ENCODE measurements at regions not wholly inside any gene's neighbourhood (a gene's known extent, or its start where the extent isn't known, plus 50 kb on each side); places are given as distances from the start of the nearest gene placed in this dataset.

DNA sequence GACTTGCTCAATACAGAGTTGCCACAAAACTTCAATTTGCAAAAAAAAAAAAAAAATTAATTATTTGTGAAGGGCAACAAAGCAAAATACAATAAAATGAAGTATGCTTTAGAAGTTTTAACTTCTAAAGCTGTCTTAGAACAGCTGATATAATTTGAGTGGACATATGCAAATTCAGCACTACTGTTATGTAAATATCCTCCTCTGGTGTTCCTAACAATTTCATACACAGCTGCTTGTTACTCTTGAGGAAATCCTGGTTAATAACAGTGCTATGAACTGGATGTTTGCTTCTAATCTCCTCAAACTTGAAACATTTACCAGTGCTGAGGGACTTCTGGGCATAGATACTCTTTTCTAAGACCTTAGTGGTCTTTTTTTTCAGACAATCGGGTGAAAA lies 69.6 kb upstream of the COL24A1 start:
- ATAC-seq (ENCODE audit: low read depth): no peak
- intact Hi-C loops (cut with micrococcal nuclease): no loop called here
- Mint-ChIP-seq H3K4me1 (no peaks in the 10 kb centered on the region), H3K27me3 (peaks cover 5% of the 10 kb centered on the region), H3K4me3 (no peak overlapping the region), H3K9me3 (no peaks in the 10 kb centered on the region), H3K27ac (no peak overlapping the region), H3K36me3 (ENCODE audit: low read depth) (no peaks in the 10 kb centered on the region)
- DNase-seq: no peak
- TF ChIP-seq, protein P1, sequence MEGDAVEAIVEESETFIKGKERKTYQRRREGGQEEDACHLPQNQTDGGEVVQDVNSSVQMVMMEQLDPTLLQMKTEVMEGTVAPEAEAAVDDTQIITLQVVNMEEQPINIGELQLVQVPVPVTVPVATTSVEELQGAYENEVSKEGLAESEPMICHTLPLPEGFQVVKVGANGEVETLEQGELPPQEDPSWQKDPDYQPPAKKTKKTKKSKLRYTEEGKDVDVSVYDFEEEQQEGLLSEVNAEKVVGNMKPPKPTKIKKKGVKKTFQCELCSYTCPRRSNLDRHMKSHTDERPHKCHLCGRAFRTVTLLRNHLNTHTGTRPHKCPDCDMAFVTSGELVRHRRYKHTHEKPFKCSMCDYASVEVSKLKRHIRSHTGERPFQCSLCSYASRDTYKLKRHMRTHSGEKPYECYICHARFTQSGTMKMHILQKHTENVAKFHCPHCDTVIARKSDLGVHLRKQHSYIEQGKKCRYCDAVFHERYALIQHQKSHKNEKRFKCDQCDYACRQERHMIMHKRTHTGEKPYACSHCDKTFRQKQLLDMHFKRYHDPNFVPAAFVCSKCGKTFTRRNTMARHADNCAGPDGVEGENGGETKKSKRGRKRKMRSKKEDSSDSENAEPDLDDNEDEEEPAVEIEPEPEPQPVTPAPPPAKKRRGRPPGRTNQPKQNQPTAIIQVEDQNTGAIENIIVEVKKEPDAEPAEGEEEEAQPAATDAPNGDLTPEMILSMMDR (IDR thresholded peaks at IDR 0.05): no peak
- ChIA-PET POLR2A (no interaction called here), CTCF (no interaction called here)

DNA sequence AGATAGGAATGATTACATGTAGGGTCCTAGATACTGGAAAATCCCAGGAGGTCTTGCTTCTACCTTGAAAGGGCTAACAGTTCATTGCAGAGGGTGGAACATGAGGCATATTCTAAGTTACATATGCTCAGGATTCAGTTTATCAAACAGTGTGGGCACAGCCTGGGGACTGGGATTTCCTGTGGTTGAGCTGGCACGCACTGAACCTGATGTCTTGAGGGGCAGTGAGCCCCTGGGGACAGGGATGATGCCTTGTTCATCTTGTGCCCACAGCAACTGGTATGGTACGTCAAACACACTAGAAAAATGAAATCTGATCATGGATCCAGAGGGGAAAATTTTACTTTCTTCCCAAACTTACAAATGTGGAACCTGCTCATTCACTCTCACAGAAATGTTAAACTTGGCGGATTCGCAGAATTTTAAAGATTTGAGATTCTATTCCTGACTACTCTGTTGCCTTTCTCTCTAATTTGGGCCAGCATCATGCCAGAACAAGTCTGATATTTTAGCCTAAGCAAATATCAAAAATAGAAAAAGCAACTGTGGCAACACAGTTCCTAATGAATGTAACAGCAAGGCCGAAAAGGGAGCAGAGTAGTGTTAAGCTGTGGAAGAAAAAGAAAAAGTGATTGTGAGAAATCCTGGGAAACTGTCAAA lies 68.2 kb upstream of the COL24A1 start:
- intact Hi-C loops (cut with micrococcal nuclease): no loop called here
- ChIA-PET POLR2A (no interaction called here), CTCF (no interaction called here)
- Mint-ChIP-seq H3K36me3 (ENCODE audit: low read depth) (no peaks in the 10 kb centered on the region), H3K4me1 (no peaks in the 10 kb centered on the region), H3K27ac (no peak overlapping the region), H3K4me3 (no peak overlapping the region), H3K27me3 (peaks cover 5% of the 10 kb centered on the region), H3K9me3 (no peaks in the 10 kb centered on the region)
- TF ChIP-seq, protein P1 (IDR thresholded peaks at IDR 0.05): no peak
- ATAC-seq (ENCODE audit: low read depth) (no peak), DNase-seq (no peak)

DNA sequence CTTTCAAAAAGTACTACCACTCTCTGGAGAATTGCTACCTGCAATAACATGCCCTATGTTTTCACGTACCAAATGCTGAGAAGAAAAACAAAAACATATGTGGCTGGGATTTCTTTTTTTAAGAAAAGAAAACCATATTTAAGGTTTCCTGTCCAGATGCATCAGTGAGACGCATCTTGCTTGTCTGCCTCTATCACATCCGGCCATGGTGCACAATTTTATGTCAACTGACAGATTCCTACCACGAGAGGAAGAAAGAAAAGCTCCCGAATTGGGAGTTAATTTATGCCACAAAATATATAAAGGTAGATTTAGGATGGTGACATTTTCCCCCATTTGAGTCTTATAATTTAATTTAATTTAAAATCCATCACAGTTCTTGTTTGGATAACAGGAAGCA lies 62.3 kb upstream of the COL24A1 start:
- TF ChIP-seq, protein P1 (IDR thresholded peaks at IDR 0.05): no peak
- POLR2A ChIA-PET: no interaction called here
- Mint-ChIP-seq H3K27me3 (no peaks in the 10 kb centered on the region), H3K9me3 (no peaks in the 10 kb centered on the region), H3K36me3 (ENCODE audit: low read depth) (no peaks in the 10 kb centered on the region), H3K27ac (no peak overlapping the region), H3K4me1 (peaks cover 3% of the 10 kb centered on the region), H3K4me3 (no peak overlapping the region)
- intact Hi-C loops (cut with micrococcal nuclease): no loop called here
- DNase-seq (no peak), ATAC-seq (ENCODE audit: low read depth) (no peak)
- CTCF ChIA-PET: no interaction called here

DNA sequence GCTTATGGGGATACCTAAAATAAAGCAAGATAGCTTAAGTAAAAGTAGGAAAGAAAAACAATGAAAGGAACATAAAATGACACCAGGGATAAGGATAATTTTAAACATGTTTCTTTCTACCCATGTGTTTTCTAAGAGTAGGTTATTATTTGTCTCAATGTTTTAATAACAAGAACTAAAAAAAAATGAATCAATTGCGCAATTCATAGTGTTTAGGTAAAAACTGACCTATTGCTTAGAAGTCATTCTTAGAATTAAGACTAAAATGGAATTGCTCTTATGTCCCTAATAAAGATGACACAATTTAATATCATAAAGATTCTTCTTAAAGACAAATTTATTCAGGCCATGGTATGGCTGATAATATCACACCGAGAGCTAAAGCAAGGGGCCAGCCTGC lies 58.0 kb upstream of the COL24A1 start:
- Mint-ChIP-seq H3K4me3 (no peak overlapping the region), H3K36me3 (ENCODE audit: low read depth) (no peaks in the 10 kb centered on the region), H3K27ac (no peak overlapping the region), H3K4me1 (peaks cover 3% of the 10 kb centered on the region), H3K9me3 (no peaks in the 10 kb centered on the region), H3K27me3 (no peaks in the 10 kb centered on the region)
- intact Hi-C loops (cut with micrococcal nuclease): no loop called here
- ChIA-PET CTCF (no interaction called here), POLR2A (no interaction called here)
- DNase-seq (no peak), ATAC-seq (ENCODE audit: low read depth) (no peak)
- TF ChIP-seq, protein P1 (IDR thresholded peaks at IDR 0.05): no peak

DNA sequence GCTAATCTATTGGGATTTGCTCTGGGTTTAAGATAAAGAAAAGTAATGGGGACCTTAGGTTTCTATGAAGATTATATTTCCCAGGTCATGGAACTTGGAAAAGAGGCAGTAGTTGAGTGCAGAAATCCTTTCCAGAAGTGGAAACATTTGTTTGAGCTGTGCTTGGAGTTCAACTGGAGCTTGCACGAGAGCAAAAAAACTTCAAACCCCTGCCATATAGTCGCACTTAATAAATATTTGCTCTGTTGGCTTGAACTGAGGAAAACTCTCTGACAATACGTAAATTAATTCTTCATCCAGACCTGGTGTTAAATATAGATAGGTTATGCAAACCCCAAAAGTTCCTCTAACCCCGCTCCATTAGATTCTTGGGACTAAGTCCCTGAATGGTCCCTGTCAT lies 52.8 kb upstream of the COL24A1 start:
- no peak overlapping the region for H3K27ac Mint-ChIP-seq
- CTCF ChIA-PET: no interaction called here
- no peak overlapping the region for H3K4me3 Mint-ChIP-seq
- H3K4me1 Mint-ChIP-seq: no peaks in the 10 kb centered on the region
- H3K9me3 Mint-ChIP-seq: no peaks in the 10 kb centered on the region
- intact Hi-C loops (cut with micrococcal nuclease): no loop called here
- TF ChIP-seq, protein P1 (IDR thresholded peaks at IDR 0.05): no peak
- ATAC-seq (ENCODE audit: low read depth): no peak
- no peaks in the 10 kb centered on the region for H3K36me3 Mint-ChIP-seq (ENCODE audit: low read depth)
- no peak for DNase-seq
- POLR2A ChIA-PET: no interaction called here
- H3K27me3 Mint-ChIP-seq: no peaks in the 10 kb centered on the region

Measured in activated B cell treated with CpG ODN at 0.5 μM for 24 hours (primary cell).